Inflammatory macrophage treated with lipopolysaccharide for 1 hour (primary cell): ENCODE measurements at regions not wholly inside any gene's neighbourhood (a gene's known extent, or its start where the extent isn't known, plus 50 kb on each side); places are given as distances from the start of the nearest gene placed in this dataset.
"Not testable (repeated sequence)": the region's sequence is repeated elsewhere in the genome, so short reads cannot be mapped to it uniquely, and the experiment has no call there.

ENCODE experiments used
- DNase-seq, 2 donors: peaks; one replicate each; pipeline ENCODE4 v3.0.0-alpha.2; 2020 to 2022

DNA sequence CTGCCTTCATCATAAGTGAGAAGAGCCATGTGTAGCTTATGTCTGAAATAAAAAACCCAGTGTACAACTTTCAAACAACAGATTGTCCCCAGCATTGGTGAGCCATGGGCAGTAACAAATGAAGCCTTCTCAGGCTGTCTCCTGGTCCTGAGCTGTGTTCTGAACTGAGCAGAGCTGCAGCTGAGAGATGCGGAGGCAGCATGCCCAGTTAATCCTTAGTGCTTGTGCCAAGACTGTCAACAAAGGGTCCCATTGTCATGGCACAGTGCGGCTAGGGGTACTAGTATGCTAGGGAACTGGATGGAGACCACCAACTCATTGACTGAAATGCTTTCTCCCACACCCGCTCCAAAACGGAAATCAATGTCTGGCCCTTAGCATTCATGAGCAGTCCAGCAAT lies 154.3 kb downstream of the RMST start:
- DNase-seq = no peak

DNA sequence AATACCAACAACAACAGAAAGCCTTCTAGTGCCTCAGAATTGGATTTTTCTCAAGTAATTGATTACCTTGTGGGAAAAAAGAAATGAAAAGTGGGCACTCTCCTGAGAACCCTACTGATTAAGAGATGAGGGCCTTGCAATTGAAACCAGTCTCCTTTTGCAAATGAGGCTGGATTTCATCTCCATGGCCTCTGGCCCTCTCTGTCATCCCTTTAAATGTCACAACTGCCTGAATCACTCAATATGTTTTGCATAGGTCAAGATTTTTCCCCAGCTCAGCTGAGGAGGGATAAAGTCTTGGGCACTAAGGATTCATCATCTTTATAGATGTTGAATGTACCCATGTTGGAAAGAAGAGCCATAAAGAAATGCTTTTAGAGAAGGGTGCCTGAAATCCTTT lies 166.4 kb downstream of the RMST start:
- DNase-seq = no peak

GRCh38 chr12:97629382-97629781 lies 166.8 kb downstream of the RMST start:
- no peak for DNase-seq

- DNase-seq = no peak
Measured at GRCh38 chr12:97630356-97630755, 167.8 kb downstream of the RMST start.

- no peak for DNase-seq
Measured at GRCh38 chr12:97630875-97631274, 168.3 kb downstream of the RMST start.

GRCh38 chr12:97637770-97638169 lies 175.2 kb downstream of the RMST start:
- DNase-seq = no peak

- DNase-seq = no peak
Measured at GRCh38 chr12:97638739-97639138, 176.1 kb downstream of the RMST start.

- DNase-seq = no peak
Measured at GRCh38 chr12:97639702-97640101, 177.1 kb downstream of the RMST start.

GRCh38 chr12:97640826-97641225 lies 178.2 kb downstream of the RMST start:
- DNase-seq = no peak

- DNase-seq = no peak
Measured at GRCh38 chr12:97642911-97643310, 180.3 kb downstream of the RMST start.

- no peak for DNase-seq
Measured at GRCh38 chr12:97643924-97644323, 181.3 kb downstream of the RMST start.

DNA sequence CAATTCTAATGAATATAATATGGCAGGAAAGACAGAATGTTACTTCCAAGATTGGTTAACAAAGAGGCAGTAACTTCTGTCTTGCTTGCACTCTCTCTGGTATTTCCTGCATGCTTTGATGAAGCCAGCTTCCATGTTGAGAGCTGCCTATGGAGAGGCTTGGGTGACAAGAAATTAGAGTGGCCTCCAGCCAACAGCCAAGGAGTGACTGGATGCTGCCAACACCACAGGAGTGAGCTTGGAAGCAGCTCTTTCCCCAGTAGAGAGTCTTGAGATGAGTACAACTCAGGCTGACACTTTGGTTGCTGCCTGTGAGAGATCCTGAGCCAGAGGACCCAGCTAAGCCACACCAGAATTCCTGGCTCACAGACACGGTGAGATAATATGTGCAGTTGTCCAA lies 183.1 kb downstream of the RMST start:
- DNase-seq = no peak

DNA sequence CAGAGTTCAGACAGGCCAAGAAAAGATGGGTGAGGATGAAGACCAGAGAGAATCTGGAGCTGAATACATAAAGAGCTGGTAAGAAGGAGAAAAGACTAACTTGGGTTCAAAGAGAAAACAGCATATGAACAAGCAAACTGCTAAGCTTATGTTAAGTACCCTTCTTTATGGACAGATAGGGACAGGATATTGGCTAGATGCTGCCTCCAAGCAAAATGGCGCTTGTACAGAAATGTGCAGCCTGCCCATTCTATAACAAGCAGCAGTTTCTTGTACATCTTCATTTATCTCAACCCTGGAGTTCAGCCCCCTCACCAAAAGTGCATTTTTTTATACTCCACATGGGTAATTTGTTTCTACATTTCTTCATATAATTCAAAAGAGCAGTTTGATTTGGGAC lies 184.5 kb downstream of the RMST start:
- DNase-seq = no peak

- DNase-seq = no peak
Measured at GRCh38 chr12:97650242-97650641, 187.6 kb downstream of the RMST start.

GRCh38 chr12:97656548-97656947 lies 193.9 kb downstream of the RMST start:
- not testable (repeated sequence) for DNase-seq

GRCh38 chr12:97659117-97659880 lies 196.7 kb downstream of the RMST start:
- DNase-seq = no peak

DNA sequence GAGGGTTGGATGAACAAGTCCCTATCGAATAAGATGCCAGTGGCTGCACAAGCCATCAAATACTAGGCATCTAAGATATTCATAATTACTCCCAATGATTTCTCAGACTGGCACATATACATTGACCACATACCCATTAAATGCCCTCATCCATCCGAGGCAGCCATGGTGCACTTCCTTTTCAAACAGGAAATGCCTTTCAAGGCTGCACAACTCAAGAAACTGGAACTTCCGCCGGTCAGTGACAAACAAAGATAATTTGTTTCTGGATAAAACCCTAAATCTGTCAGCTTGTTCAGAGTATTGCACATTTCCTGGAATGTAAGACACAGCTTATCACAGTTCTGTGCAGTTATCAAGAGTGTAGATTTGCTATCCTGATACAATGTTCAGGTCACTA lies 203.7 kb downstream of the RMST start:
- DNase-seq = no peak

GRCh38 chr12:97672870-97673269 lies 210.3 kb downstream of the RMST start:
- no peak for DNase-seq

DNA sequence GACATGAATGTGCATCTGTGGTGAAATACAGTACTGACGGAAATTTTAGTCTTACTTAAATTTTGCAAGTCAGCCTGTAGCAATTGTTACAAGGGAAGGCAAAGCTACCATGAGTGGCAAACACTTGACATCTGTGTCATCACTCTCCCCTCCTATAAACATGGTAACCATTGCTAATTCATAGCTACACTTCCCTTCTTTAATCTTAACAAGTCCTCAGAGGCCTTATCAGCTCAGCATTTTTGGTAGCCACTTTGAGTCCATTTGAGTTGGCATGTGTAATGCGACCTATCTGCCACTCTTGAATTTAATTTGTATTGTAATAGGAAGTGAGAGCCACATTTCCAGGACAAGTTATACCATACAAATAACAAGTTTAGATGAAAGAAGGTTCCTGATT lies 218.1 kb downstream of the RMST start:
- DNase-seq = no peak

GRCh38 chr12:97681612-97682504 lies 219.3 kb downstream of the RMST start:
- DNase-seq = no peak

DNA sequence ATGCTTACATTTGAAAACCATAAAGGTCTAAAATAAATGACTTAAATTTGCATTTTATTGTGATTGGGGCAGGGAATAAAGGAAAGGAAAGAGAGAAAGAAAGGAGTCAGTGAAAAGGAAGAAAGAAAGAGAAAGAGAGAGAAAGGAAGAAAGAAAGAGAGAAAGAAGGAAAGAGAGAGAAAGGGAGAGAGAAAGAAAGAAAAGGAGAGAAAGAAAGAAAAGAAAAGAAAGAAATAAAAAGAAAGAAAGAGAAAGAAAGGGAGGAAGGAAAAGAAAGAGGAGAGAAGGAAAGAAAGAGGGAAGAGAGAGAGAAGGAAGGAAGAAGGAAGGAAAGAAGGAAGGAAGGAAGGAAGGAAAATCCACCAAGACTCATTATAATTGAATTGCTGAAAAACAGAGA lies 222.8 kb downstream of the RMST start:
- DNase-seq = no peak

- no peak for DNase-seq
Measured at GRCh38 chr12:97701901-97702300, 239.3 kb downstream of the RMST start.

DNA sequence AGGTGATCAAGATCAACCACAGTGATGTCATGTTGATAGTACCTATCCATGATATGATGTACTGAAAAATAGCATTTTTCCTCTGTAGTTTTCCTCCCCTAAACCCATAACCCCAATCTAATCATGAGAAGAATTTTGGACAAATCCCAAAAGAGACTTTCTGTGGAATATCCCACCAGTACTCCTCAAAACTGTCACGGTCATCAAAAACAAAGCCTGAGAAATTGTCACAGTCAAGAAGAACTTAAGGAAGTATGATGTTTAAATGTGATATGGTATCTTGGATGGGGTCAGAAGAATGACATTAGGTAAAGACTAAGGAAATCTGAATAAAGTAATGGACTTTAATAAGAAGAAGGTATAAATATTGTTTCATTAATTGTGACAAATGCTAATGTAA lies 248.8 kb downstream of the RMST start:
- DNase-seq = no peak

DNA sequence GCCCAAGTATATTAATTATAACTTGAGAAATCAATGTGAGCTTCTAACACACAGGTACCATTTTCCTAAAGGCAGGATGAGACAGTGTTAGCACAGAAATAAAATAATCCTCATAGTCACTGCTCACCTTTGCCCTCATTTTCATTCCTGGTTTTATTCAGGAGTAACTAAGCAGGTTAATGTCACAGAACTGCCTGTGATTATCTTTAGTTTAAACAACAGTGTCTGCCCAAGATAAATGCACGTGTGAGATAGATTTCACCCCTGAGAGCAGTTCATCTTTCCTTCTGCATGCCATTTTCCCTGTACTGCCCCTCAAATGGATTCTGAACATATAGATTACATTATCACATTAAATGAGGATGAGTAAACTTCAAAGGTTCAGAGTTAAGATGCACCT lies 250.7 kb downstream of the RMST start:
- DNase-seq = no peak
